SK-N-SH treated with all-trans-retinoic acid at 6 μM for 48 hours (cell line): ENCODE measurements at regions not wholly inside any gene's neighbourhood (a gene's known extent, or its start where the extent isn't known, plus 50 kb on each side); places are given as distances from the start of the nearest gene placed in this dataset.

Experiments used
- ZNF70 ChIP-seq: fragments of 450-650 bp; formaldehyde crosslinking; IDR thresholded peaks from 2 replicates; pipeline ENCODE4 v1.5.0; 2020; ENCODE audit warnings: mild to moderate bottlenecking, moderate library complexity
- TF ChIP-seq, protein P1 (sequence below): fragments of 250-450 bp; sonication (Bioruptor Pico); IDR thresholded peaks from 2 replicates; pipeline ENCODE4 v1.8.0; 2020; ENCODE audit warnings: mild to moderate bottlenecking, moderate library complexity, borderline replicate concordance

GRCh38 chr5:85972539-85972938, 645.2 kb upstream of the COX7C start:
- TF ChIP-seq, protein P1, sequence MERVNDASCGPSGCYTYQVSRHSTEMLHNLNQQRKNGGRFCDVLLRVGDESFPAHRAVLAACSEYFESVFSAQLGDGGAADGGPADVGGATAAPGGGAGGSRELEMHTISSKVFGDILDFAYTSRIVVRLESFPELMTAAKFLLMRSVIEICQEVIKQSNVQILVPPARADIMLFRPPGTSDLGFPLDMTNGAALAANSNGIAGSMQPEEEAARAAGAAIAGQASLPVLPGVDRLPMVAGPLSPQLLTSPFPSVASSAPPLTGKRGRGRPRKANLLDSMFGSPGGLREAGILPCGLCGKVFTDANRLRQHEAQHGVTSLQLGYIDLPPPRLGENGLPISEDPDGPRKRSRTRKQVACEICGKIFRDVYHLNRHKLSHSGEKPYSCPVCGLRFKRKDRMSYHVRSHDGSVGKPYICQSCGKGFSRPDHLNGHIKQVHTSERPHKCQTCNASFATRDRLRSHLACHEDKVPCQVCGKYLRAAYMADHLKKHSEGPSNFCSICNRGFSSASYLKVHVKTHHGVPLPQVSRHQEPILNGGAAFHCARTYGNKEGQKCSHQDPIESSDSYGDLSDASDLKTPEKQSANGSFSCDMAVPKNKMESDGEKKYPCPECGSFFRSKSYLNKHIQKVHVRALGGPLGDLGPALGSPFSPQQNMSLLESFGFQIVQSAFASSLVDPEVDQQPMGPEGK (CRISPR knock-in tag), result no peak
- no peak for TF ChIP-seq ZNF70 (CRISPR knock-in tag)
